ENCODE measurements at regions not wholly inside any gene's neighbourhood (a gene's known extent, or its start where the extent isn't known, plus 50 kb on each side); places are given as distances from the start of the nearest gene placed in this dataset.
"Not testable (repeated sequence)": the region's sequence is repeated elsewhere in the genome, so short reads cannot be mapped to it uniquely, and the experiment has no call there.

GRCh38 chr1:196090226-196090625 is 518.0 kb downstream of the KCNT2 start:
- FAIRE-seq (no peak), DNase-seq (ENCODE audit: low spot score) (no peak)

- no peak for DNase-seq (ENCODE audit: low spot score)
- FAIRE-seq: no peak
Observed at GRCh38 chr1:196088541-196088940, 519.7 kb downstream of the KCNT2 start.

GRCh38 chr1:196078691-196079090 is 529.5 kb downstream of the KCNT2 start:
- FAIRE-seq (no peak), DNase-seq (ENCODE audit: low spot score) (no peak)

- FAIRE-seq: no peak
- DNase-seq (ENCODE audit: low spot score): no peak
Observed at GRCh38 chr1:196075621-196076020, 532.6 kb downstream of the KCNT2 start.

- FAIRE-seq: no peak
- no peak for DNase-seq (ENCODE audit: low spot score)
Observed at GRCh38 chr1:196074182-196074581, 534.1 kb downstream of the KCNT2 start.

- DNase-seq (ENCODE audit: low spot score) (no peak), FAIRE-seq (no peak)
Observed at GRCh38 chr1:196071447-196071846, 536.8 kb downstream of the KCNT2 start.

GRCh38 chr1:196070940-196071339 is 537.3 kb downstream of the KCNT2 start:
- DNase-seq (ENCODE audit: low spot score) (no peak), FAIRE-seq (no peak)

GRCh38 chr1:196063952-196064351 is 544.3 kb downstream of the KCNT2 start:
- DNase-seq (ENCODE audit: low spot score): no peak
- peak; percentile 38 for FAIRE-seq

- FAIRE-seq: peak; percentile 55
- no peak for DNase-seq (ENCODE audit: low spot score)
Observed at GRCh38 chr1:196063294-196063693, 544.9 kb downstream of the KCNT2 start.

- FAIRE-seq (no peak), DNase-seq (ENCODE audit: low spot score) (no peak)
Observed at GRCh38 chr1:196060539-196060938, 547.7 kb downstream of the KCNT2 start.

GRCh38 chr1:196059210-196059609 is 549.0 kb downstream of the KCNT2 start:
- DNase-seq (ENCODE audit: low spot score) (no peak), FAIRE-seq (no peak)

GRCh38 chr1:196056966-196057365 is 551.3 kb downstream of the KCNT2 start:
- DNase-seq (ENCODE audit: low spot score) (no peak), FAIRE-seq (no peak)

GRCh38 chr1:196049407-196049806 is 558.8 kb downstream of the KCNT2 start:
- no peak for FAIRE-seq
- DNase-seq (ENCODE audit: low spot score): no peak

- DNase-seq (ENCODE audit: low spot score): no peak
- FAIRE-seq: no peak
Observed at GRCh38 chr1:196043268-196043667, 565.0 kb downstream of the KCNT2 start.

GRCh38 chr1:196034080-196034706 is 574.0 kb downstream of the KCNT2 start:
- FAIRE-seq (no peak), DNase-seq (ENCODE audit: low spot score) (no peak)

GRCh38 chr1:196031387-196031786 is 576.9 kb downstream of the KCNT2 start:
- FAIRE-seq: not testable (repeated sequence)

GRCh38 chr1:196030455-196030854 is 577.8 kb downstream of the KCNT2 start:
- FAIRE-seq (no peak), DNase-seq (ENCODE audit: low spot score) (no peak)

More at GRCh38 chr1:196031387-196031786, 576.9 kb downstream of the KCNT2 start:
- not testable (repeated sequence) for DNase-seq (ENCODE audit: low spot score)

GRCh38 chr1:196029410-196029809 is 578.8 kb downstream of the KCNT2 start:
- no peak for DNase-seq (ENCODE audit: low spot score)
- FAIRE-seq: no peak

- DNase-seq (ENCODE audit: low spot score) (no peak), FAIRE-seq (no peak)
Observed at GRCh38 chr1:196027127-196027526, 581.1 kb downstream of the KCNT2 start.

- not testable (repeated sequence) for DNase-seq (ENCODE audit: low spot score); FAIRE-seq
Observed at GRCh38 chr1:196021174-196021573, 587.1 kb downstream of the KCNT2 start.

- DNase-seq (ENCODE audit: low spot score): no peak
- FAIRE-seq: no peak
Observed at GRCh38 chr1:196009362-196009761, 598.9 kb downstream of the KCNT2 start.

- DNase-seq (ENCODE audit: low spot score) (no peak), FAIRE-seq (no peak)
Observed at GRCh38 chr1:196007763-196008162, 600.5 kb downstream of the KCNT2 start.

- DNase-seq (ENCODE audit: low spot score) (no peak), FAIRE-seq (no peak)
Observed at GRCh38 chr1:196005426-196005825, 602.8 kb downstream of the KCNT2 start.

- not testable (repeated sequence) for DNase-seq (ENCODE audit: low spot score); FAIRE-seq
Observed at GRCh38 chr1:196004388-196004787, 603.9 kb downstream of the KCNT2 start.

All from RCC 7860 (cell line).